ENCODE measurements at regions not wholly inside any gene's neighbourhood (a gene's known extent, or its start where the extent isn't known, plus 50 kb on each side); places are given as distances from the start of the nearest gene placed in this dataset.

DNA sequence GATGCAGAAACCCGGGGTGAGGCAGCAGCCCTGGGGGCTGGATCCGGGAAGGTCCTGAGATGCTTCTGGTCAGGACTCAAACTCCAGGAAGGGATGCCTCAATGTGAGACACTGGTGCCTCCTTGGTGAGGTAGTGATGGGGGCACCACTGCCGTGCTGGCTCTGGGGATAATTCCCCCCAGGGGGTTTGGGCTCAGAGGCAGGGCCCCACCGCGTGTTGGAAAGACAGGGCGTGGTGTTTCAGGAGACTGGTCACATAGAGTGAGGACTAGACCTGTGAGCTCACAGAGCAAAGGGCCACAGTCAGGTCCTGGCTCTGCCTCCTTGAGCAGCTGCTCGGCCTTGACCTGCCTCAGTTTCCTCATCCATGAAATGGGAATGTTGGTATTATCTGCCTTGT is 361.9 kb downstream of the GLRX3 start:
- CTCF ChIA-PET = no interaction called here
- no peak overlapping the region for H4K91ac ChIP-seq (ENCODE audit: insufficient read depth, low read depth, low read length)
- no peaks in the 10 kb centered on the region for H3K9me1 ChIP-seq (ENCODE audit: insufficient read depth, low read length)
- dilution Hi-C loops (cut with HindIII; ENCODE audit: low sequenced_read_pairs, unreplicated experiment) = no loop called here
- H2BK15ac ChIP-seq (ENCODE audit: low read depth, low read length) = no peak overlapping the region
- no TSS peak for BruUV-seq (replicated peaks)
- no peak for TF ChIP-seq CEBPB (IDR thresholded peaks at IDR 0.05; ENCODE audit: low read depth, low read length)
- no peak for TF ChIP-seq MAFK (IDR thresholded peaks at IDR 0.05; ENCODE audit: low read depth, low read length)
- no peak for TF ChIP-seq CHD1 (IDR thresholded peaks at IDR 0.05; ENCODE audit: low read depth, low read length)
- H3K4me3 ChIP-seq (ENCODE audit: insufficient read depth, low read depth, low read length) = no peak overlapping the region
- H3K36me3 ChIP-seq (ENCODE audit: control insufficient read depth, insufficient read depth, low read length) = no peaks in the 10 kb centered on the region
- no peaks in the 10 kb centered on the region for H3K27me3 ChIP-seq (ENCODE audit: control insufficient read depth, insufficient read depth, low read length)
- WGBS, 2 experiments (ENCODE audit: extremely low coverage in 2 of 2, insufficient read length in 1 of 2) = no CpG with 5 or more reads among the region's 7 CpGs
- H3K4ac ChIP-seq (ENCODE audit: low read depth, low read length) = no peak overlapping the region
- H4K8ac ChIP-seq (ENCODE audit: low read depth in 2 of 2, low read length in 2 of 2) = no peak overlapping the region
- ATAC-seq (ENCODE audit: low read depth) (no peak), DNase-seq (no peak)
- in situ Hi-C loops (cut with MboI; ENCODE audit: low sequenced_read_pairs) = no loop called here
- H2AK5ac ChIP-seq (ENCODE audit: low read depth, low read length) = no peak overlapping the region
- no peaks in the 10 kb centered on the region for H4K20me1 ChIP-seq (ENCODE audit: insufficient read depth, low read length)
- POLR2A ChIA-PET (ENCODE audit: unreplicated experiment) = no interaction called here
- no peak overlapping the region for H2BK20ac ChIP-seq (ENCODE audit: low read depth, low read length)
- H4K5ac ChIP-seq (ENCODE audit: low read depth, low read length) = no peak overlapping the region
- H3K79me1 ChIP-seq (ENCODE audit: low read depth in 1 of 2, low read length in 2 of 2) = no peaks in the 10 kb centered on the region
- H2AFZ ChIP-seq (replicated peaks; ENCODE audit: low read length, poor library complexity) = no peak overlapping the region
- H3K9ac ChIP-seq (ENCODE audit: low read depth, low read length) = no peak overlapping the region
- no peak overlapping the region for H3K14ac ChIP-seq (replicated peaks; ENCODE audit: low read depth, low read length)
- intact Hi-C loops (cut with micrococcal nuclease) = no loop called here
- no peak overlapping the region for H2BK5ac ChIP-seq (ENCODE audit: low read depth, low read length, poor library complexity, severe bottlenecking)
- H2BK120ac ChIP-seq (ENCODE audit: low read depth, low read length) = no peak overlapping the region
- no peak overlapping the region for H3K56ac ChIP-seq (ENCODE audit: extremely low read depth, insufficient read depth, low read length)
- H3K9me3 ChIP-seq (ENCODE audit: control insufficient read depth, insufficient read depth, low read length) = peaks cover 54% of the 10 kb centered on the region
- no peak overlapping the region for H3K27ac ChIP-seq (ENCODE audit: insufficient read depth, low read length)
- H2AK9ac ChIP-seq (replicated peaks; ENCODE audit: low read depth, low read length, poor library complexity) = no peak overlapping the region
- H3K4me1 ChIP-seq (ENCODE audit: control insufficient read depth, insufficient read depth, low read length) = no peaks in the 10 kb centered on the region
- H3K23ac ChIP-seq (ENCODE audit: low read depth, low read length) = no peak overlapping the region
- H3K18ac ChIP-seq (ENCODE audit: low read depth, low read length) = no peak overlapping the region
- no peak overlapping the region for H3K4me2 ChIP-seq (ENCODE audit: low read depth, low read length)
